SW480 (cell line): ENCODE measurements at regions not wholly inside any gene's neighbourhood (a gene's known extent, or its start where the extent isn't known, plus 50 kb on each side); places are given as distances from the start of the nearest gene placed in this dataset.
A peak's percentile ranks its signal among the peaks of the same experiment; 100 is the strongest.
"Not testable (repeated sequence)": the region's sequence is repeated elsewhere in the genome, so short reads cannot be mapped to it uniquely, and the experiment has no call there.

Experiments used
- DNase-seq: peaks from one replicate; pipeline ENCODE4 v3.0.0-alpha.2; 2016; ENCODE audit warnings: low spot score

DNA sequence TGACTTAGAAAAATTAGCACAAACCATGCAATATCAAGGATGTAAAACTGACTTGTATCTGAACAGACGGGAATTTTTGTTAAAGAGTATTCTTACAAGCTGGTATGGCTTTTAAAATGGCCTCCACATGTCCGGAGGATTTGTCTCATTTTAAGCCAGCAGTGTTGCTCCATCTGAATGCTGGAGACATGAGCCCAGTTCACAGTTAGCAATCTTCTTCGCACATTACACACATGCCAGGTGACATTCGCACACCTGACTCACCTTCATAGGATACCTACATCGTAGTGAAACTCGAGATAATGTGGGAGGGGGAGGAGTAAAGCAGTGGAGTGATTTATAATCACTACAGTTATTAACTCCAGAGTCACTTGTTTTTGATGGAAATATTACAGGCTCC, 231.8 kb upstream of the RBBP8 start:
- no peak for DNase-seq

DNA sequence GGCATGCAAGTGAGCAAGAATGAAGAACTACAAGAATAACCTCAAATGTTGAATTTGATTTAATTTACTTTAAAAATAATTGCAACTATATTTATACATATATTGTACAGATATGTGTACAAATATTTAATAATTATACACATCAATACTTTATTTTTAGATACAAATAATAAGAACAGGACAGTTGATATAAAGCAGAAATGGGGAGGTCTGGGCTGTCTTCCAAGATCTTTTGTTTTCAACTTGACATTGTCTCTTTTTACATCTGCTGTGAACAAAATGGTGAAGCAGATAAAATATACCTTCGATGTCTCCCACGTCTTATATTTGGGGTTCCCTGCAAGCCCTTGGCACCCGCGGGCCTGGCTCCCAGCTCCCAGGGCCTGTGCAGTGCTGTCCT, 231.3 kb upstream of the RBBP8 start:
- DNase-seq, result no peak

DNA sequence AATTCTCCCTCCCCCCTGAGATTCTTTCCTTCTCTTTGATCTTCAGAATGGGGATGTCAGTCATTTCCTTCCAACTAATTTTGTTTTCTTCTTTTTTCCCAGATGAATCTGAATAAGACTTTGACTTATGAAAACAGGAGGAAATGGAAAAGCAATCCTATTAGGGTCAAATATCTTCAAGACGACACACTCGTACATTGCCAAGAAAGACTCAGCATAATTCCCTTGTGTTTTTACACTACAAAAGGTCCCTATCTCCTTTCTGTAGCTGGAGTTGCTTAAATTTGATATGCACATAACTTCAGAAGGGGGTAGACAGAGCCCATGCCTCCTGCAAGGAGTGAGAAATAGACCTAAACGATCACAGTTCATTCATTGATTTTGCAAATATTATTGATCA, 230.3 kb upstream of the RBBP8 start:
- DNase-seq, result no peak

DNA sequence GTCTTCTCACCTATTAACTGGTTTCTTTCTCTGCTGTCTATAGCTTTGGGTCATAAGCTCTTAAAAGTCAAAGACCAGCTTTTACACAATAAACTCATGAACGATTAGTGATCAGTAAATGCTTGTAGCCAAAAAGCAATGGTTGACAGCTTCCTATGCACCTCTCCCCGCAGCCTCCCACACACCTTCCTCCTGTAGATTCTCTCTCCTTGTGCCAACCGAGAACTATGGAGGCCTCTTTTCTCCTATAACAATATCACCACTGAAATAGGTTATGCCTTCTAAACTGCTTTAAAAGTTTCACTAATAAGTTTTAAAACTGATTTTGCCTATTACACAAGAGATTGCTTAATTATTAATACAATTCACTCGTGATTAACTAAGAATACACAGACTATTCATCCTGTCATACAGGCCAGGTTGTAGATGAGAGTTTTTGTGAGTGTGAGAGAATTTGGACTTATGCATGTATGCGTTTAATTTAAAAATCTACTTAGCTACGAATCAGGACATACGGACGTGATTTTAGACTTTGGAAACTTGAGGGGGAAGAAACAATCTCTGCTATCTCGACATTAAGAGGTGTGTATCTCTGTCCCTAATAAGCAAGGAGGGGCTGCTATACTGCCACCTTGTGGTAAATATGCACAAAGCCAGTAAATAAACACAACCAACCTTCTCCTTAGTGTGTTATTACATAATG, 229.1 kb upstream of the RBBP8 start:
- peak; percentile 53 for DNase-seq

DNA sequence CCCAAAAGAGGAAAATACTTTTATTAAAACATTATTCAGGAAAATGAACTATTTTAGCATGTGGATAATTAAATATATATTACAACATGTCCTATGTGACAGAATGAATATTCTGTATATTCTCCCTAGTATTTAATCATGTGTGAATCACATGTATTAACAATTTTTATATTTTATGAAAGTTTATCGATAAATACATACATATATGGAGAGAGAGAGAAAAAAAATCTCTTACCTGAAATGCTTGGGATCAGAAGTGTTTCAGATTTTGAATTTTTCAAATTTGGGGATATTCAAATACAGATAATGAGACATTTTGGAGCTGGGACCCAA, 228.6 kb upstream of the RBBP8 start:
- DNase-seq, result no peak

DNA sequence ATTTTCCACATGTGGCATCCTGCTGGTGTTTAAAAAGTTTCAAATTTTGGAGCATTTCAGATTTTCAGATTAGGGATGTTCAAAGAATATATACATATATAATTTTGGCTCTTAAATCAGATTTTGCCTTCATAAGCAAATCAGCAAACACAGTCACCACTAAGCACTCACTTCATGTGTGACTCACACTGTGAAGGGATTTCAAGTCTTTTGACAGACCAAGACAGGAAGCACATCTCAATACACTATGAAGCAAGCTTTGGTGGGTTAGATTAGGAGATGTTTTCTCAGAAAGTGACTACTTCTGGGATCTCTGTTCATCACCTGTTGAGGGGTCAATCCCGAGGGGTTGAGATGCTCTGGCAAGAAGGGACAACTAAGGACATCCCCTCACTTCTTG, 227.8 kb upstream of the RBBP8 start:
- DNase-seq, result no peak

DNA sequence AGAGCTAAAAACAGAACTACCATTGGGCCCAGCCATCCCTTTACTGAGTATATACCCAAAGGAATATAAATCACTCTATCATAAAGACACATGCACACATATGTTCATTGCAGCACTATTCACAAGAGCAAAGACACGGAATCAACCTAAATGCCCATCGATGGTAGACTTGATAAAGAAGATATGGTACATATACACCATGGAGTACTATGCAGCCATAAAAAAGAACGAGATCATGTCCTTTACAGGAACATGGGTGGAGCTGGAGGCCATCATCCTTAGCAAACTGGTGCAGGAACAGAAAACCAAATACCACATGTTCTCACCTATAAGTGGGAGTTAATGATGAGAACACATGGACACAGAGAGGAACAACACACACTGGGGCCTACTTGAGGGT, 227.1 kb upstream of the RBBP8 start:
- not testable (repeated sequence) for DNase-seq

DNA sequence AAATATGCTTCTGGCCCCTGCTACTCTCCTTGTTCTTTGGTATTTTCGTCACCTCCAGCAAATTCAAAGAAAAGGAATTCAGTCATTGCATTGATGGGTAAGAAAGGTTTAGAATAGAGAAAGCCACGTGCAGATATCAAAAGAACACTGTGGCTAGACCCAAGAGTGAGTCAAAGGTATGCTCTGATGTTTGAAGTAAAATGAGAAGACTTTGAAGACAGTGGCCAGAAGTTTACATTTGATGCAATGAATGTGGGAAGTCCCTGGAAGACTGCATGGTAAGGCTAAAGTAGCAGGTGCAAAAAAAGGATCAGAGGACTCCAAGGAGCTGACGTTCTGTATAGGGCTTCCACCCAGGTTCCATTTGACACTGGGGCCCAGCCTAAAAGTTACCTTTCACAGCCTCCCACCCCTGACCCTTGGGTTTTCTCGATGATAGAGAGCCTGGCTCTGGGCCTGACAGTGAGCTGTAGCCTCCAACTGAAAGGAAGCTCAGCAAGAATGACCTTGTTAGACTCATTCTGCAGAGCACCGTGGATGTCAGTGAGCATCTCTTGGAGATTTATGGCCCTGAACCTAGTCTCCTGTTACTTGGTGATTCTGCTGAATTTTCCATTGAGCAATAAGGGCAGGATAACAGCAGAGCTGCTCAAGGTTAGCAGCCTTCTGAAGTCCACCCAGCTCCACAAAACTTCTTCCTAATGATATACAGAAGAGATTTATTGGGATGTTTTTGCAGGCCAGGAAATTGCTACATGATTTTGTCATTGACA, 223.7 kb upstream of the RBBP8 start:
- no peak for DNase-seq

DNA sequence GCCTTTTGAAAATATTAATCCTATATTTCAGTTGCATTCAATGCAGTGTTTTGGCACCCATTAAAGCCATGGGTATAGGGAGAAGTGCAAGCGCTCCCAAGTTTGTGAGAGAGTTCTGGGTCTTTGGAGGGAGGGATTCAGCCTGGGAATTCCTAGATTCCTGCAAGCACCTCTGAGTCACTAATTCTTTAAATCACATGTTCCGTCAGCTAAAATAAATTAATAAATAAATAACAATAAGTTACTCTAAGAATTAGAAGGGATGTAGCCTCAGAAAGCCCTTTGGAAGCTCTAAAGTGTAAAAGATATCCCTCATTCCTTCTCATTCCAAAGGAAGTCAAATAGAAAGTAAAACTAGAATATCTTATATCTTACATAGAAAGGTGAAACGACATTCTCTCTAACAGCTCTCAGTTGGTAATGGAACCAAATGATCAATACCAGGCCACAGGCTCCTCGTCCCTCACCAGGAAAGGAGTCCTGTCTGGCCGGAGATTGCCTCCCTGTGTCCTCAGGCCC, 222.4 kb upstream of the RBBP8 start:
- peak; percentile 3 for DNase-seq

DNA sequence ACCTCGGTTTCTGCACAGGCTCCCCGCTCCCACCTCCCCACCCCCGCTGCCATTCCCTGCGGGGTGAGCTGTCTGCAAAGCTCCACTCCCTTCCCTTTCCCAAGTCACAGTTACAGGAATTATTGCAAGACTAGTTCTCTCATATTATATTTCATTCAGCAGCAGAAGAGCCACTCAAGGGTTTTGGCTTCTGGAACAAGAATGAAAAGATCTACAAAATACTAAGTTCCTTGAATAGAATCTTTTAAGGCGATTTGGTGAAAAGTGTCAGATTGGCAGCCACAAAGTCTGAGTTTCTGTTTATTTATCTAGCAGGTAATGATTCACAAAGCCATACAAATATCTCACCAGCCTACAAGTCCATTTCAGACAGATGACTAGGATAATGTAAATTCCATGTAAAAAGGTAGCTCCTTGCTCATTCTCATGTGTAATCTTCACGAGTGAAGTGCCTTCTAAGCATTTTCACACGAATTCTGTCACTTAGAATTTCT, 221.9 kb upstream of the RBBP8 start:
- DNase-seq, result peak; percentile 21

DNA sequence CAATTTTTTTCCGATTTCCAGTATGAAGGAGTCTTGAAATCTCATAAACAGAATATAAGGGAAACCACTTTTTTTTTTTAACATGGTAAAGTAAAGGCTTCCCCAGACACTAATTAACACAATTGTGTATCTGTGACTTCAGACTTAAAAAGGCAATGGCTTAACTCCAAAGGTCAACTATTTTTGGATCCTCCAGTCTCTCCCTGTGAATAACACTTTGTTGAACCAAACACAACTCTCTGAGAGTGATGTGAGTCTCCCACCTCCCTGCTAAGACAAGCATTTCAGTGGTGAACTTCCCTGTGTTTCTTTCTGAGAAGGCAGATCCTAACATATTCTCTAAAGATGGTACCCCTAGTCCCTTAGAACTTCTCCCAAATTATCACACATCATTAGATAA, 219.6 kb upstream of the RBBP8 start:
- DNase-seq, result no peak

DNA sequence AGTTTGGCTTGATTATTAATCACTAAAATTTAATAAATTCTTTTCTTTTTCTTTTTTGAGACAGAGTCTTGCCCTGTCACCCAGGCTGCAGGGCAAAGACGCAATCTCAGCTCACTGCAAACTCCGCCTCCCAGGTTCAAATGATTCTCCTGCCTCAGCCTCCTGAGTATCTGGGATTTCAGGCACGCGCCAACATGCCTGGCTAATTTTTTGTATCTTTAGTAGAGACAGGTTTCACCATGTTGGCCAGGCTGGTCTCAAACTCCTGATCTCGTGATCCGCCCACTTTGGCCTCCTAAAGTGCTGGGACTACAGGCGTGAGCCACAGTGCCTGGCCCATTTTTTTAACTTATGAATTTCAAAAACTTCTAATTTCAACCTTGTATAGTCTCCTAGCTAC, 215.6 kb upstream of the RBBP8 start:
- not testable (repeated sequence) for DNase-seq

DNA sequence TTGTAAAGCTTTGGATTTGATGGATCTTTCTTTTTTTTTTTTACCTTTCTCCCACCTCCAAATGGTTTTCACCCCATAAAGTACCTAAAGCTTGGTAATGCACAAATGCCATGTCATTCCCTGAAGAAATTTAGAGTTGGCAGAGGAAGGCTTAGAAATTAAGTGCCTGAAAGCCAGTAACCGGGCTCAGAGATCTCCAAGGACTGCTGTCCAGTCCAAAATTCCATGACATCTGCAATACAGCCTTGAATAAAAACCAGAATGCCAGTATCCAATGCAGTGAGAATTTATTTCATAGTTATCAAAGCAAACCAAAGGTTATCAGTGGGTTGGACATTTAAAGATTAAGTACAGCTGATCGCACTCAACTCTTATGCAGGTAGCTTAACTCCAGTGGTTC, 209.9 kb upstream of the RBBP8 start:
- no peak for DNase-seq

DNA sequence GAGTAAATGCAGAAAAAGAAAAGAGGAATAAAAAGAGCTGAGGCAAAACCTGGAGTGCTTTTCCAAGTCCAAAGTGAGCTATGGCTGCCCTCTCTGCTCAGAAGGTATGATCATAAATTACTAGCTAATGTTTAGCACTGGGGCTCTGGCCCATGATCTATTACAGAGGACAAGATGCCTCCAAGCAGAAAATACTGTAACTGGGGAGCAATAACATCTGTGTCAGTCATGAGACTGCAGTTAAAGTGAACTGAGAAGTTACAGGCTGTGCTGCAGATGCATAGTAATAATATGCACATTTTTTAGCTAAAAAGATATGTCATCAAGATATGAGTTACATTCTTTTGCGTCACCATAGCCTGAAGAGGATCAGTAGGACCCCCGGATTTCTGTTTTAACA, 209.4 kb upstream of the RBBP8 start:
- no peak for DNase-seq

DNA sequence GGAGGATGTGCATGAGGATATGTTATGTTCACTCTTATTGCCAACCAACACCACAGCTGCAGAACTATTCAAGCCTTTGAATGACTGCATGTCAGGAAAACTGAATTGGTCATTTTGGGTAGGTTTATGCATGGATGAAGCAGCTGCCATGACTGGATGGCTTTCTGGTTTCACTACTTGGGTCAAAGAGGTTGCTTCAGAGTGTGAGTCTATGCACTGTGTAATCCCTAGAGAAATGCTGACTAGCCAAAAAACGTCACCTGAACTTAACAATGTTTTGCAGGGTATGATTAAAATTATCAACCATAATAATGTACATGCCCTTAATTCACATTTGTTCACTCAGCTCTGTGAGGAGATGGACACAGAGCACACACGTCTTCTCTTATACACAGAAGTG, 206.7 kb upstream of the RBBP8 start:
- no peak for DNase-seq

DNA sequence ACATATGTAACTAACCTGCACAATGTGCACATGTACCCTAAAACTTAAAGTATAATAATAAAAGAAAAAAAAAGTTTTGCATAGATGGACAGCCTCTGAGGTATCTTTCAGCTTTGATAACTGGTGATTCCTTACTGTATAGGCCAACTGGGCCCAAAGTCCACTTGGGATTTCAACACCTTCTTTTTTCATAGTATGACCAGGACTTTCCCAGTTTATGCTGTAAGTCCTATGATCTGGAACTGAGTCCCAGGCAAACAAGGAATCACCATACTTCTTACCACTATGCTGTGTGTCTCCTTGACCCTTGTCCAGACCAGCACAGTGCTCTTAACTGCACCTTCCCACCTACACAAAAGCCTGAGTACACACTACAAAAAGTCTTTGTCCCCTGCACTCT, 205.1 kb upstream of the RBBP8 start:
- no peak for DNase-seq

DNA sequence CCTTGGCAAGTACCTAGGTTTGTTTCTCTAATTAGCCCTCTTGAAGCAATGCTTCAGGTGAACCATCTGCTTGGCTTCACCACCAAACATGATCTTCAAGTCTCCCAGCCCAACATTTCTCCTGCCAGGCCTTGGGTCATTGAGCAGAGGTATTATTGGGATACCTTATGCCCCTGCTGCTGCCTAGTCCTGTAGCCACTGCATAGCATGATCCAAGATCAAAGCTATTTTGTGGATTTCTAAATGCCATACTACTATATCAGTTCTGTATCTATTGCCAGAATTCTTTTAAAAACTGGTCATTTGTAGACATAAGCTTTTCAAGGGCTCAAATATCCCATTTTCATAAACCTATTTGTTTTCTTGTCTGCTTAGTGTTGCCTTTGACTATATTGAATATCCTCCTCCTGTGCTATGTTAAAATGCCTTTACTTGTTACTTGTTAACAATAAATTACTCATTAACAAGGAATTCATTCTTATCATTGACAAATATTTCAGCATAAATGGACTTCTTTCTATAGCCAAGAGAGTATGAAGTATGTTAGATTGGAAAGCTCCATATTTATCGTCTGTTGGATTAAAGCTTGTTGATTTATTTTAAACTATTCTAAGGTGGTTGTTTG, 204.5 kb upstream of the RBBP8 start:
- no peak for DNase-seq

DNA sequence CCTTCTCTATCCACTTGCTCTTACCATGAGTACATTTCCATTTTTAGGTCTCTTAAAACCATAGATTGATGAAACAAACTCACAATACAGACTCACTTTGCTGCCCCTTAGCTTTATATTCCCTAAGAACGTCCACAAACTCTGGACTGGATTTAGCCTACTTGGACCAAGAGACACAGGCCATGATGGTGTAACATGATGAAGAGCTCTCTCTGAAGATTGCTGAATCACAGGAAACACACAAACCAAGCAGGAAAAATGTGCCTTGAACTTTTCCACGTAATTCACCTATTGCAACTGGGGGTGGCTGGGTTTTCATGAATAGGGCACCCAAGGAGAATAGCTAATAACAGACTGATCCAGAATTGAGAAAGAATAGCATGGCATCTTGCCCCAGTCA, 201.7 kb upstream of the RBBP8 start:
- DNase-seq, result no peak

DNA sequence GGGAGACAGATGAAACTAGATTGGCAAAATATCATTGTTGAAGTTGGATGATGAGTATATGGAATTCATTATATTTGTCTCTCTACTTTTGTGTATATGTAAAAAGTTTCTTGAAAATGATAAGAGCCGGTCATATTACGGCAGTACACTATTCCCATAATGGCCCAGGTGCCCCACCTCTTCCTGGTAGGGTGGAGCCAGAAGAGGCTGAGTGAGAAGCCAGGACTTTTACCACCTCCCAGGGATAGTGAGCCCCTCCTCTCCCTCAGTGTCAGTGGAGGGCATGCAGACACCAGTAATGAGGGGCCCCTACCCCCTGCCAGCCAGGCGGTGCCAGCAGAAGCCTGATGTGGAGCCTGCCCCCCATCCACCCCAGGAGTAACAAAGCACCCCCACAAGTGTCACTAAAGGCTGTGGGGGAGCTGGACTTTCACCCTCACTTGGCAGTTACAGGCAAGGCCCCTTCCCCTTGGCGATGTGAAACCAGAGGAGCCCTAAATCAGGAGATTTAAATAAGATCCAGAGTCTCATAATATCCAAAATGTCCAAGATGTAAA, 198.9 kb upstream of the RBBP8 start:
- DNase-seq, result no peak

DNA sequence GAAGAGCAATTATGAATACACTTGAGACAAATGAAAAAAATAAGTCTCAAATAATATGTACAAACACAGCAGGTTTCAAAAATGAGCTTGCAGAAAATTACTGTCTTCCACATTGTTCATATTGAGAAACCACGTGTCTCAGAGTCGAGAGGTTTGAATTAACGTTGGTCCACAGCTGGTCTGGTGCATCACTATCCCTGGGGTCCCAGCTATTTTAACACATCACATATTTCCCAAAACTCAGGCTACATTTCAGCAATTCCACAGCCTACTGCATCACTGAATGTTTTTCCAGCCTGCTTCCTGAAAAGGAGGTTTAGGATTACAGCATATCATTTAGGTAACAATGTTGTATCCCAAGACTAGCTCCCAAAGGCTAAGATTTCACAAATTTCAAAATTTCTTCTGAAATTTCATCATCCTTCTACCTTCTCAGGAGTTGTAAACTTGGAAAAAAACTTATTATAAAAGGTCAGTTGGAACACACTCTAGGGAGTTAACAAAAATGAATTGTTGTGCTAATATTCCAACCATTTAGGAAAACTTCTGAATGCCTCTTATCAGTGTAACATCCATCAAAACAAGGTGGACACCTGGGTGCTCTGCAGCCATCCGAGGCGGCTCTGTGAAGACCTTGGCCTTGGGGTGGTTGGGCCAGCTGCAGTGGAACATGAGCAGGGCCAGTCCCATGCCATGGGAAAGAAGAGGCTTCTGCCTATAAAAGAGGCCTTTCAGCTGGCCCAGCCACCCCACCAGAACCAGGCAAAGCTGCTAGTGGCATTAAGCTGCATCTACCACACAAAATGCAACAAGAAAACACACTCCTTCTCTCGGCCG, 198.1 kb upstream of the RBBP8 start:
- no peak for DNase-seq

DNA sequence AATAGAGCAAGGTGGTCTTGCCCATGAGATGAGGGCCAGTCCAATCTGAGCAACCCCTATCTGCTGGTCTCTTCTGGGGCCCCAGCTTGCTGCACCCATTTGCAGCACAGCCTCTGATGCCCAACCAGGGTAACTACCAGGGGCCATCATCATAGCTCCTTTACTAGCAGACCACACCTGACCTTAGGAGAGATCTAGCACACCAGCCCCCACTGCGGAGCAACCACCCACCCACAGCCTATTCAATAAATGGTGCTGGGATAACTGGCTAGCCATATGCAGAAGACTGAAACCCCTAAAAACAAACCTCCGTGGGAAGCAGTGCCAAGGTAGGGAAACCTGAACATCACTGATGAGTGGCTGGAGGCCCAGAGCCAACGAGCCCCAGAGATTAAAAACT, 196.1 kb upstream of the RBBP8 start:
- no peak for DNase-seq

DNA sequence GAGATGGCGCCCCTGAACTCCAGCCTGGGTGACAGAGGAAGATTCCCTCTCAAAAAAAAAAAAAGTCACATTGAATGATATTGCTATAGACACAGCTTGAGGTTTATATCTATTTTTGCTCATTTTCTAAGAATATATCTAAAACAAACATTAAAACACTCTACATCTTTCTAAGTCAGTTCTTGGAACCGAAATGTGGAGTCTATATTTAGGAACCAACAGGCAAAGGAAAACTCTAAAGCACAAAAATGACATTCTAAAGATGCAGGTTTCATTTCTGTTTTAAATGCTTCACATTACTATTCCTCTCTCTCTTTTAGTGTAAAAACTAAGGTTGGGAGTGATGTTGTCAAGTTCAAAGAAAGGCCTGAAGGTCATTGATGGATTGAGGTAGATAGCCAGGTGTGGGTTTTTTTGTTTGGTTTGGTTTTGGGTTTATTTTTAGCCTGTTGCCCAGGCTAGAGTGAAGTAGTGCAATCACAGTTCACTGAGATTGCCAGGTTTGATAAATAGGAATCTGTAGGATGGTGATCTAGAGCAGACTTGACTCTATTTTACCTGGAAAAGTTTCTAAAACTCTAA, 194.0 kb upstream of the RBBP8 start:
- no peak for DNase-seq
